ENCODE measurements at regions not wholly inside any gene's neighbourhood (a gene's known extent, or its start where the extent isn't known, plus 50 kb on each side); places are given as distances from the start of the nearest gene placed in this dataset.
"Not testable (repeated sequence)": the region's sequence is repeated elsewhere in the genome, so short reads cannot be mapped to it uniquely, and the experiment has no call there.

DNA sequence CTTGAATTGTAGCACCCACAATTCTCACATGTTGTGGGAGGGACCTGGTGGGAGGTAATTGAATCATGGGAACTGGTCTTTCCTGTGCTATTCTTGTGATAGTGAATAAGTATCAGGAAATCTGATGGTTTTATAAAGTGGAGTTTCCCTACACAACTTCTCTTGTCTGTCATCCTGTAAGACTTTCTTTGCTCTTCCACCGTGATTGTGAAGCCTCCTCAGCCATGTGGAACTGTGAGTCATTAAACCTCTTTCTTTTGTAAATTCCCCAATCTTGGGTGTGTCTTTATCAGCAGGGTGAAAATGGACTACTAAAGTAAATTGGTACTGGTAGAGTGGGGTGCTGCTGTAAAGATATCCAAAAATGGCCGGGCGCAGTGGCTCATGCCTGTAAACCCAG, 215.6 kb downstream of the LIG4 start:
- no peak for DNase-seq

DNA sequence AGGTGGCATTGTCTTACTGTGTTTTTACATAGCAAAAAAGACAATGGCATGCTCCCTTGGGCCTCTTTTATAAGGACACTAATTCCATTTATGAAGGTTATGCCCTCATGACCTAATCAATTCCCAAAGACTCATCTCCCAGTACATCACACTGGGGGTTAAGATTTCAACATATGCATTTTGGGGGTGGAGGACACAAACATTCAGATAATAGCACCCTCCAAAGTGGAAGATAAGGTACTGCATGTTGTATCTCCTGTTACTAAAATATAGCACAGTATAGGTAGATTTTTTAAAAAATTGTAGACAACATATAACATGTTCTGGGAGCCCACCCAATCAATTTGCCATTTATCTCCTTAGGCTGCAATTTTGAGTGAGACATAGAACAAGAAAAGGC, 221.2 kb downstream of the LIG4 start:
- DNase-seq, result no peak

- no peak for DNase-seq
Observed at GRCh38 chr13:107993239-107993949, 221.9 kb downstream of the LIG4 start.

GRCh38 chr13:107992542-107992941, 222.8 kb downstream of the LIG4 start:
- DNase-seq, result no peak

- no peak for DNase-seq
Observed at GRCh38 chr13:107977071-107977574, 238.2 kb downstream of the LIG4 start.

DNA sequence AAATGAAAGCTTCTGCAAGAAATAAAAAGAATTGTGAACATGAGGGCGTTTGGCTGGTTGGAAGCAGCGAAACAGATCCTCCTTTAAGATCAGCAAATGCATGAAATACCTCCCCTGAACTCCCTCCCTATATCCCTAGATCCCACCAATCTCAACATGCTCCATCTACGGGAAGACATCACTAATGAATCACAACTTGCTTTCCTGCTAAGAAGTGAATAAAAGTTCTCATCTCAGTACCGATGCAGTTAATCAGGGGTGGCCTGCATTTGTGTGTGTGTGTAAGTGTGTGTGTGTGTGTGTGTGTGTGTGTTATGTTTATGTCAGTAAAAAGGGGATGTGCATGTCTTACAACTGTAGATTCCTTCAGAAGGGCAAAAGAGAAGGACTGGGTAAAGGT, 238.7 kb downstream of the LIG4 start:
- DNase-seq, result no peak

DNA sequence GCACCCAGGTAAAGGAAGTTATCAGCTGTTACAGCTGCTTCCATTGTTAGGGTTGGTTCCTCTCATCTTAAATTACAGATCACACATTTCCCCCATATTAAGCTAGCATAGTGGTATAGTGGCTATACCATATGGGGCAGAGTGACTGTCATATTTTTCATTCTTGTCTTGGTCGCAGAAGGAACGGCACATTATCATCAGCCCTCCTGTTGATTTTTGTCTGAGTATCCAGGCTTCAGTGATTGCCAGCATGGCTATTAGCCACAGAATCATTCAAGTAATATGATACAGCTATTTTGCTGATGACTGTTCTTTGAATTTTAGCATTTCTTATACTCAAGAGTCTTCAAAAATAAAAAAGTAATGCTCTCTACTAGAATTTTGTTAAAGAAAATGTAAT, 240.9 kb downstream of the LIG4 start:
- no peak for DNase-seq

- DNase-seq, result no peak
Observed at GRCh38 chr13:107969546-107969945, 245.8 kb downstream of the LIG4 start.

GRCh38 chr13:107968470-107968869, 246.9 kb downstream of the LIG4 start:
- no peak for DNase-seq

DNA sequence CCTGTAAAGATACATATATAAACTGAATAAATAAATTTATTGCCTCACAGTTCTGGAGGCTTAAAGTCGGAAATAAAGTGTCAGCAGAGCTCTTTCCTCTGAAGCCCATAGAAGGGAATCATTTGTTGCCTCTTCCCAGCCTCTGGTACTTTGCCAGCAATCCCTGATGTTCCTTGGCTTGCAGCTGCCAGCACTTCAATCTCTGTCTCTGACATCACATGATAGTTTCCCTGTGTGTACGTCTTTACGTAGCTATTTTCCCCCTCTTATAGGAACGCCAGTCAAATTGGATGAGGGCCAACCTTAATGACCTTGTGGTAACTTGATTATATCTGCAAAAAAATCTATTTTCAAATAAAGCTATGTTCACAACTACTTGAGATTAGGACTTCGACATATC, 250.9 kb downstream of the LIG4 start:
- no peak for DNase-seq

DNA sequence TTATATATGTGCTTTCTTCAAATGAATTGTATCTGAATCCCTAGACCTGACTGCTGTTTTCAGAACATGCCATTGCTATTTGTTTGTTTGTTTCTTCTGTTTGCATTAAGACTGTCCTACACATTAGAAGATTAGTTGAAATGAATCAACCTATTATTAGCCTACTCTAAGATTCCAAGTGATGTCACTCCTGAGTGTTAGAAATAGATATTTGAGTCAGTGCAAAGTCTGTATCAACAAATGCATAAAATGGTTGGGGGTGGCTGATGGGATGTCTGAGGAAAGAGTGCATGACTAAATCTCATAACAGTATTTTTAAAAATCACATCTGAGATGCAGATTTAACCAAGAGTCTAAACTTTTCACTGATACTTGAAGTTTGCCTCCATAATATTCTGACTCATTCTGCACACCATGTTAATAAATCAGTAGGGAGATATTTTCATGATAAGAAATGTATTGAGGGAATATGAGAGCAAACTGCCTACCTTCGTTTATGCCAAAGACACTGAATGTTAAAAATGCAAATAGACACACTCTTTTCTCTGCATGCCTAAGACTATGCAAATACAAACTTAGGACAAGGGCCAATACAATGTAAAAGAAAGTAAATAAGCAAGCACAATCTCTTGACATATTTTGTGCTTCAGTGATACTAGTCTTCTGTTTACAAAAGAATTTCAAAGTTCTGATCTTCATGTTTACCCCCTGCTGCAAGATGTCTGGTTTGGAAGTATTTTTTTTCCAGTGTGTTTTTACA, 253.3 kb downstream of the LIG4 start:
- no peak for DNase-seq

DNA sequence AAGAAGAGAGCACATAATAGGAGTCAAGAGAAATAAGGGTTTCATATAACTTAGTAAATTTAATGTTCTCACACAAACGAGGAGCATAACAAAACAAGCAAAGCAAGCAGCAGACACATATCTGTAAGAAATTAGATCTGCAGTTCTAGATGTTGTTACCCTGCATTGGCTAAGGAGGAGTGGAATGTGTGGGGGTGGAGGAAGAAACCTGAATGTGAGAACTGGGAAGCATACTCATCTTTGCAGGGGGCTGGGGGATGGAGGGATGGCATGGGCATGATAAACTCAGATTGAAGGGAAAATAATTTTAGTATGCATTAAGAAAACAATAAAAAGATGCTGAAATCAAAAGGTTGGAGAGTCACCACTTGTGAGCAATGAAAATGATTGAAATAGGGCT, 255.0 kb downstream of the LIG4 start:
- no peak for DNase-seq

- no peak for DNase-seq
Observed at GRCh38 chr13:107956889-107957288, 258.4 kb downstream of the LIG4 start.

GRCh38 chr13:107942030-107942617, 273.2 kb downstream of the LIG4 start:
- DNase-seq, result no peak

- DNase-seq, result no peak
Observed at GRCh38 chr13:107941345-107942029, 273.8 kb downstream of the LIG4 start.

DNA sequence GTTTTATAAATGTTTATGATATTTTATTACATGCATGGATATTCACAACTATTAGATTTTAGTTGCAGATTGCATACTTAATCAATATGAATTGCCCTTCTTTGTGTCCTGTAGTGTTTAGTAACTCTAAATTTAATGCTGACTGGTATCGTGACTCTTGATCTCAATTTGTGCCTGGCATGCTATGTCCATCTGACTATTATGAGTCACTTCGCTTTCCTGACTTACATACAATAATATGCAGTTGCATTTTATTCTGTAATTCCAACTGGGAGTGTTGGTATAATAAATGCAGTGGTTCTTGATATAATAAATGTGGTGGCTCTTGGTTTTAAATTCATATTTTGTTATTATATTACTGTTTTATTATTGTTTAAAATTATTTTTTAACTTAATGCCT, 277.5 kb downstream of the LIG4 start:
- no peak for DNase-seq

DNA sequence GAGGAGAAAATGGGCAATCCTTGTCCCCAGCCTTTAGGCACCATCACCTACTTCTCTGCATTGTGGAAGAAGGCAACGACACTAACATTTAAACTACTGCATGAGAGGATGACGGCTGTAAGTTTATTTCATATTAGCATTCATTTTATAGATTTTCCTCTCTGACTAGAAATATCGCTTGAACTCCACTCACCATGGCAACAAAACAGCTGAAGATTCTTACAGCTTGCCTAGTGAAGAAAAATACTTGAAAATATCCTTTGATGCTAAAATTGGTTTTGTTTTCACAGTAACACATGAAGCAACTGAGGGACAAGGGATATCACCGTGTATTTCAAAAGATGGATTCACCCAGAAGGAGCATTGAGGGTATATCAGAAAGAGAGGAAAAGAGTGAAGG, 284.3 kb downstream of the LIG4 start:
- DNase-seq, result no peak

GRCh38 chr13:107928762-107929161, 286.6 kb downstream of the LIG4 start:
- no peak for DNase-seq

GRCh38 chr13:107927557-107927956, 287.8 kb downstream of the LIG4 start:
- DNase-seq, result no peak

GRCh38 chr13:107926515-107926914, 288.8 kb downstream of the LIG4 start:
- not testable (repeated sequence) for DNase-seq

DNA sequence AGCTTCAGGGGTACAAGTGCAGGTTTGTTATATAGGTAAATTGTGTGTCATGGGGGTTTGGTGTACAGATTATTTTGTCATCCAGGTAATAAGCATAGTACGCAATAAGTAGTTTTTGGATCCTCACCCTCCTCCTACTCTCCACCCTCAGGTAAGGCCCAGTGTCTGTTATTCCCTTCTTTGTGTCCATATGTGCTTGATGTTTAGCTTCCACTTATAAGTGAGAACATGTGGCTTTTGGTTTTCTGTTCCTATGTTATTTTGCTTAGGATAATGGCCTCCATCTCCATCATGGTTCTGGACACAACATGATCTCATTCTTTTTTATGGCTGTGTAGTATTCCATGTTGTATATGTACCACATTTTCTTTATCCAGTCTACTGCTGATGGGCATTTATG, 298.4 kb downstream of the LIG4 start:
- not testable (repeated sequence) for DNase-seq

- no peak for DNase-seq
Observed at GRCh38 chr13:107912745-107913144, 302.6 kb downstream of the LIG4 start.

GRCh38 chr13:107907065-107907805, 308.1 kb downstream of the LIG4 start:
- no peak for DNase-seq

Data from activated CD4-positive, alpha-beta T cell treated with anti-CD3 and anti-CD28 coated beads for 1 hour (primary cell).